ENCODE measurements at regions not wholly inside any gene's neighbourhood (a gene's known extent, or its start where the extent isn't known, plus 50 kb on each side); places are given as distances from the start of the nearest gene placed in this dataset.

- no peak for ATAC-seq
- H3K36me3 Mint-ChIP-seq (ENCODE audit: low read depth), result no peaks in the 10 kb centered on the region
- ChIA-PET CTCF (no interaction called here), POLR2A (no interaction called here)
- TF ChIP-seq, protein P1, sequence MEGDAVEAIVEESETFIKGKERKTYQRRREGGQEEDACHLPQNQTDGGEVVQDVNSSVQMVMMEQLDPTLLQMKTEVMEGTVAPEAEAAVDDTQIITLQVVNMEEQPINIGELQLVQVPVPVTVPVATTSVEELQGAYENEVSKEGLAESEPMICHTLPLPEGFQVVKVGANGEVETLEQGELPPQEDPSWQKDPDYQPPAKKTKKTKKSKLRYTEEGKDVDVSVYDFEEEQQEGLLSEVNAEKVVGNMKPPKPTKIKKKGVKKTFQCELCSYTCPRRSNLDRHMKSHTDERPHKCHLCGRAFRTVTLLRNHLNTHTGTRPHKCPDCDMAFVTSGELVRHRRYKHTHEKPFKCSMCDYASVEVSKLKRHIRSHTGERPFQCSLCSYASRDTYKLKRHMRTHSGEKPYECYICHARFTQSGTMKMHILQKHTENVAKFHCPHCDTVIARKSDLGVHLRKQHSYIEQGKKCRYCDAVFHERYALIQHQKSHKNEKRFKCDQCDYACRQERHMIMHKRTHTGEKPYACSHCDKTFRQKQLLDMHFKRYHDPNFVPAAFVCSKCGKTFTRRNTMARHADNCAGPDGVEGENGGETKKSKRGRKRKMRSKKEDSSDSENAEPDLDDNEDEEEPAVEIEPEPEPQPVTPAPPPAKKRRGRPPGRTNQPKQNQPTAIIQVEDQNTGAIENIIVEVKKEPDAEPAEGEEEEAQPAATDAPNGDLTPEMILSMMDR (IDR thresholded peaks at IDR 0.05), result no peak
- no peak for DNase-seq
- intact Hi-C loops (cut with micrococcal nuclease), result no loop called here
- no peaks in the 10 kb centered on the region for H3K27me3 Mint-ChIP-seq
- H3K9me3 Mint-ChIP-seq, result peaks cover 15% of the 10 kb centered on the region
- H3K27ac Mint-ChIP-seq, result no peak overlapping the region
- H3K4me3 Mint-ChIP-seq, result no peak overlapping the region
- H3K4me1 Mint-ChIP-seq (ENCODE audit: low read depth), result no peaks in the 10 kb centered on the region
Observed at GRCh38 chr14:27148143-27148542, 550.3 kb upstream of the NOVA1 start.

DNA sequence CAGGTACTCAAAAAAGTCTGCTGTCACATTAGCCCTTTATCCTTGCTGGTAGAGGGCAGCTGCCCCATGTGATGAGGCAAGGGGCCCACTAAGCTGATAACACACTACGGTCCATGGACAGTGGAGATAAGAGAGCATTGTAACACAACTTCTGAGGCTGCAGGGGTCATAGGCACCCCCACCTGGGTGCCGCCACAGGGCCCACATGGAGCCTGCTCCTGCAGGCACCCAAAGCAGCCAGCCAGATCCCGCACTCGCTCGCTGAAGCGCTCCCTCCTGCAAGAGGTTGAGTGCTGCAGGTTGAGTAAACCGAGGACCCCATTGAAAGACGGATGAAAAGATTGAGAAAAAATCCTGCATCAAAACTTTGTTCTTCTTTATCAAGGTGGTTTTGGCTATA lies 566.3 kb upstream of the NOVA1 start:
- TF ChIP-seq, protein P1 (IDR thresholded peaks at IDR 0.05), result no peak

DNA sequence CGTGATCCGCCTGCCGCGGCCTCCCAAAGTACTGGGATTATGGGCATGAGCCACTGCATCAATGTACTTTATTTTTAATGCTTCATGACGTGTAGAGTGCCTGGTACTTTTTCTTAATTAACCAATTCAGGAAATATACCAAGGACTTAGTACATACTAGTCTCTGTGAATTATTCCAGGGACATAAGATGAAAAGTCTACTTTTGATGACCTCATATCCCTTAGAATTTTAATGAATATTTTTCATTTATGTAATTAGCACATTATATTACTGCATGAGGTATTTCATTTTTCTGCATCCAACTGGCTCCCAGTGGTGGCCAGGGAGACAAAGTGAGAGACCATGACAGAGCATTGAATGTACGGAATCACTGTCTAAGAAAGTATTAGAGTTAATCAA lies 577.7 kb upstream of the NOVA1 start:
- intact Hi-C loops (cut with micrococcal nuclease), result no loop called here
- H3K9me3 Mint-ChIP-seq, result peaks cover 8% of the 10 kb centered on the region
- H3K4me1 Mint-ChIP-seq (ENCODE audit: low read depth), result no peaks in the 10 kb centered on the region
- no peak for DNase-seq
- ATAC-seq, result no peak
- TF ChIP-seq, protein P1 (IDR thresholded peaks at IDR 0.05), result no peak
- CTCF ChIA-PET, result no interaction called here
- H3K27ac Mint-ChIP-seq, result no peak overlapping the region
- no peaks in the 10 kb centered on the region for H3K27me3 Mint-ChIP-seq
- H3K4me3 Mint-ChIP-seq, result no peak overlapping the region
- POLR2A ChIA-PET, result no interaction called here
- no peaks in the 10 kb centered on the region for H3K36me3 Mint-ChIP-seq (ENCODE audit: low read depth)

More for the DNA sequence above, 566.3 kb upstream of the NOVA1 start:
- ChIA-PET CTCF (interaction anchor here (1.6 kb wide), 1 partner anchor 10 kb away, joined by 4 read pairs; no protein-coding TSS in a partner anchor), POLR2A (no interaction called here)
- H3K36me3 Mint-ChIP-seq (ENCODE audit: low read depth), result no peaks in the 10 kb centered on the region
- peaks cover 14% of the 10 kb centered on the region for H3K9me3 Mint-ChIP-seq
- H3K4me3 Mint-ChIP-seq, result no peak overlapping the region
- H3K27ac Mint-ChIP-seq, result no peak overlapping the region
- ATAC-seq, result no peak
- DNase-seq, result no peak
- intact Hi-C loops (cut with micrococcal nuclease), result no loop called here
- no peaks in the 10 kb centered on the region for H3K4me1 Mint-ChIP-seq (ENCODE audit: low read depth)
- no peaks in the 10 kb centered on the region for H3K27me3 Mint-ChIP-seq

DNA sequence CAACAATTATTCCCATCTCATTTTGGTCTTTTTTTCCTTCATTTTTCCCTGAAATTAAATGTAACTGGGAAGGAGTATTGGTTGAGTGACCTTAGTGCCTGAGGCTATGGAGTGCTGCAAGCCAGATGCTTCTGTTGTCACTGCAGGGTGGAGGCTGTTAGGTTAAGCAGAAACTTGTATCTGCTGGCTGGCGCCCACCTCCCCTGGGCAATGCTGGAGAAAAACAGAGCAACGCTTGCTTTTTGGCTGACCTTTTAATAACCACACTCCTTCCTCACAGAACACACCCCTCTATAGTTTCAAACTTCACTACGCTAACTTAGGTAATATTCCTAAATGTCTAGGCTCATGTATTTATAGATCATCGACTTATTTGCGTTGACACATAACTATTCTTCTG lies 583.5 kb upstream of the NOVA1 start:
- H3K4me3 Mint-ChIP-seq, result no peak overlapping the region
- intact Hi-C loops (cut with micrococcal nuclease), result no loop called here
- no peak overlapping the region for H3K27ac Mint-ChIP-seq
- no peaks in the 10 kb centered on the region for H3K4me1 Mint-ChIP-seq (ENCODE audit: low read depth)
- no peaks in the 10 kb centered on the region for H3K36me3 Mint-ChIP-seq (ENCODE audit: low read depth)
- POLR2A ChIA-PET, result no interaction called here
- no peaks in the 10 kb centered on the region for H3K27me3 Mint-ChIP-seq
- TF ChIP-seq, protein P1 (IDR thresholded peaks at IDR 0.05), result no peak
- CTCF ChIA-PET, result no interaction called here
- peaks cover 9% of the 10 kb centered on the region for H3K9me3 Mint-ChIP-seq
- DNase-seq (no peak), ATAC-seq (no peak)

DNA sequence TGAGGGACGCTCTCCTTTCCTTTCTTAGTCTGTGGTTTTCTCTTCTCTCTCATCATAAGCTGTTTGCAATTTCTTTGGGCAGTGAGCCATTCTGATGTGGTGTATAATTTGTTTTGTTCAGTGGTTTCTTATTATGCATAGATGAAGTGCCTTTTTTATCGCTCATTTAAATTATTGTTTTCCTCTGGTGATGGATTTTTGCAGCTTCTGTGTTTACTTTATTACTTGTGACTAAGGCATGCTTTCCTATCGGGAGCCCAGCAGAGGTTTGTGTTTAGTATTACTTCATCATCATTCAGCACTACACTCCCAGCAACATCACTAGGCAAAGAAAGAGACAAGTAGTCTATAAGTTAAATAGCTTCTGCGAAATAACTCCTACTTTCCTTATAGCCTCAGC lies 586.6 kb upstream of the NOVA1 start:
- intact Hi-C loops (cut with micrococcal nuclease), result no loop called here
- Mint-ChIP-seq H3K4me1 (ENCODE audit: low read depth) (no peaks in the 10 kb centered on the region), H3K27me3 (no peaks in the 10 kb centered on the region), H3K9me3 (peaks cover 12% of the 10 kb centered on the region), H3K4me3 (no peak overlapping the region), H3K27ac (no peak overlapping the region), H3K36me3 (ENCODE audit: low read depth) (no peaks in the 10 kb centered on the region)
- DNase-seq (no peak), ATAC-seq (no peak)
- TF ChIP-seq, protein P1 (IDR thresholded peaks at IDR 0.05), result no peak
- ChIA-PET CTCF (no interaction called here), POLR2A (no interaction called here)

Measured in activated CD8-positive, alpha-beta T cell treated with anti-CD3 and anti-CD28 coated beads for 36 hours (primary cell).